Uterus (tissue), 3 donors: ENCODE measurements at regions not wholly inside any gene's neighbourhood (a gene's known extent, or its start where the extent isn't known, plus 50 kb on each side); places are given as distances from the start of the nearest gene placed in this dataset.

Experiments
- DNase-seq, 2 donors: peaks; one replicate each; pipeline ENCODE4 v3.0.0-alpha.2; 2019 to 2020
- H3K27ac ChIP-seq, 2 donors: fragments of 200-600 bp; sonication (generic); 1 replicate in 1 of 2; 2 replicates in 1 of 2; pipeline ENCODE4 v1.5.1; 2016 to 2018
- H3K27me3 ChIP-seq, 2 donors: fragments of 200-600 bp; sonication (generic); one replicate each; pipeline ENCODE4 v1.5.1; 2018 to 2019; ENCODE audit warnings: control low read depth in 1 of 2
- H3K36me3 ChIP-seq, 2 donors: fragments of 200-600 bp; sonication (generic); one replicate each; pipeline ENCODE4 v1.5.1; 2019; ENCODE audit warnings: control low read depth in 1 of 2
- H3K4me1 ChIP-seq, 2 donors: fragments of 200-600 bp; sonication (generic); one replicate each; pipeline ENCODE4 v1.5.1; 2018 to 2019; ENCODE audit warnings: control low read depth in 1 of 2
- H3K4me3 ChIP-seq, 2 donors: fragments of 200-600 bp; sonication (generic); 1 replicate in 1 of 2; 2 replicates in 1 of 2; pipeline ENCODE4 v1.5.1; 2018 to 2019; ENCODE audit warnings: mild to moderate bottlenecking in 1 of 2
- H3K9me3 ChIP-seq, 2 donors: fragments of 200-600 bp; sonication (generic); one replicate each; pipeline ENCODE4 v1.5.1; 2019; ENCODE audit warnings: control low read depth in 1 of 2
- CTCF ChIP-seq, 4 experiments: fragments of 200-600 bp in 2 of 4; fragments of 450-650 bp in 2 of 4; sonication (generic) in 2 of 4; IDR thresholded peaks; one replicate each; pipeline ENCODE4 v1.5.1; 2016 to 2019; ENCODE audit warnings: antibody characterized with exemption in 4 of 4, mild to moderate bottlenecking in 2 of 4, moderate library complexity in 1 of 4
- POLR2A ChIP-seq, 2 donors: fragments of 450-650 bp; IDR thresholded peaks; one replicate each; pipeline ENCODE4 v1.6.1; 2016; ENCODE audit warnings: antibody characterized with exemption in 2 of 2, mild to moderate bottlenecking in 1 of 2, moderate library complexity in 1 of 2
- intact Hi-C: fragments of 100-400 bp; cut with DNase I; formaldehyde crosslinking; loops from one replicate; pipeline ENCODE4 v1.15.1; 2023; ENCODE audit warnings: low total_unique reads
- donor health status: DM: yes; HTN: yes; CAD: no.

GRCh38 chr4:107388736-107389274, 331.2 kb downstream of the PAPSS1 start:
- intact Hi-C loops, result no loop called here
- TF ChIP-seq CTCF (IDR thresholded peaks at IDR 0.05) (no peak), POLR2A (IDR thresholded peaks at IDR 0.05) (no peak)
- Histone ChIP-seq H3K27me3 (no peaks in the 10 kb centered on the region), H3K9me3 (no peaks in the 10 kb centered on the region), H3K4me3 (no peak overlapping the region), H3K36me3 (no peaks in the 10 kb centered on the region), H3K4me1 (peaks cover 0 to 3% of the 10 kb centered on the region in 2 donors), H3K27ac (no peak overlapping the region)
- DNase-seq, result no peak

GRCh38 chr4:107380836-107381438, 339.1 kb downstream of the PAPSS1 start:
- H3K36me3 ChIP-seq, result no peaks in the 10 kb centered on the region
- no peak overlapping the region for H3K27ac ChIP-seq
- no peak for TF ChIP-seq CTCF (IDR thresholded peaks at IDR 0.05)
- no peak for TF ChIP-seq POLR2A (IDR thresholded peaks at IDR 0.05)
- H3K4me3 ChIP-seq, result no peak overlapping the region
- H3K4me1 ChIP-seq, result no peaks in the 10 kb centered on the region
- H3K9me3 ChIP-seq, result no peaks in the 10 kb centered on the region
- DNase-seq, result no peak
- intact Hi-C loops, result no loop called here
- no peaks in the 10 kb centered on the region for H3K27me3 ChIP-seq

- no peaks in the 10 kb centered on the region for H3K4me1 ChIP-seq
- no peak for DNase-seq
- no peaks in the 10 kb centered on the region for H3K36me3 ChIP-seq
- H3K9me3 ChIP-seq, result no peaks in the 10 kb centered on the region
- no peak overlapping the region for H3K27ac ChIP-seq
- intact Hi-C loops, result no loop called here
- TF ChIP-seq POLR2A (IDR thresholded peaks at IDR 0.05) (no peak), CTCF (IDR thresholded peaks at IDR 0.05) (no peak)
- H3K27me3 ChIP-seq, result no peaks in the 10 kb centered on the region
- no peak overlapping the region for H3K4me3 ChIP-seq
Observed at GRCh38 chr4:107380190-107380589, 339.8 kb downstream of the PAPSS1 start.

GRCh38 chr4:107379054-107379869, 340.8 kb downstream of the PAPSS1 start:
- Histone ChIP-seq H3K27me3 (no peaks in the 10 kb centered on the region), H3K4me1 (no peaks in the 10 kb centered on the region), H3K36me3 (no peaks in the 10 kb centered on the region), H3K9me3 (no peaks in the 10 kb centered on the region), H3K27ac (no peak overlapping the region), H3K4me3 (no peak overlapping the region)
- intact Hi-C loops, result no loop called here
- TF ChIP-seq CTCF (IDR thresholded peaks at IDR 0.05) (no peak), POLR2A (IDR thresholded peaks at IDR 0.05) (no peak)
- DNase-seq, result no peak

- intact Hi-C loops, result no loop called here
Observed at GRCh38 chr4:107376293-107376692, 340.2 kb upstream of the DKK2 start.

More at GRCh38 chr4:107376293-107376692, 340.2 kb upstream of the DKK2 start:
- no peaks in the 10 kb centered on the region for H3K4me1 ChIP-seq
- H3K9me3 ChIP-seq, result no peaks in the 10 kb centered on the region
- H3K27me3 ChIP-seq, result no peaks in the 10 kb centered on the region
- no peak for TF ChIP-seq CTCF (IDR thresholded peaks at IDR 0.05)
- no peak overlapping the region for H3K4me3 ChIP-seq
- no peaks in the 10 kb centered on the region for H3K36me3 ChIP-seq
- DNase-seq, result no peak
- H3K27ac ChIP-seq, result no peak overlapping the region
